ENCODE measurements at regions not wholly inside any gene's neighbourhood (a gene's known extent, or its start where the extent isn't known, plus 50 kb on each side); places are given as distances from the start of the nearest gene placed in this dataset.

DNA sequence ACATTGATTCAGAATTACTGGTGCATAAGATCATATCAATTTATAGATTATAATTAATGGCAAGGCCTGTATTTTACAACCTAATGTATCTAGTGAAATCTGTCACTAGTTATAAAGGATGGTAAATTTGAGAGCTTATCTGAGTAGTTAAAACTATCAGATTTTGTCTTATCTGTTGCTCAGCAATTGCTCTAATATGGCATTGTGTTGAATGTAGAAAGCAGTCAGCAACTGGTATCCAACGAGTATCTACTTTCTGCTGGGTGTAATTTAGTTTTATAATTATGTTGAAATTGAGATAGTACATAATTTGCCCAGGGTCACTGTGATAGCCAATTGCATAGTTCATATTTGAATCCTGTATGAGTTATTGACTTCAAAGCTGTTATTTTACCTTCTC is 1005.7 kb downstream of the CDH11 start:
- H3K27ac ChIP-seq: no peak overlapping the region
- peaks cover 6% of the 10 kb centered on the region for H3K9me3 ChIP-seq (ENCODE audit: severe bottlenecking)
- no peaks in the 10 kb centered on the region for H3K27me3 ChIP-seq (ENCODE audit: insufficient read depth, low read depth, severe bottlenecking)
- no peak for DNase-seq
- no peak overlapping the region for H3K4me3 ChIP-seq (ENCODE audit: low read depth, low read length)
- H3K36me3 ChIP-seq: no peaks in the 10 kb centered on the region
- no peak for TF ChIP-seq CTCF (IDR thresholded peaks at IDR 0.05; ENCODE audit: low read depth, low read length)

GRCh38 chr16:64109241-64109640 is 1012.6 kb downstream of the CDH11 start:
- no peaks in the 10 kb centered on the region for H3K9me3 ChIP-seq (ENCODE audit: severe bottlenecking)
- H3K27me3 ChIP-seq (ENCODE audit: insufficient read depth, low read depth, severe bottlenecking): no peaks in the 10 kb centered on the region
- H3K4me3 ChIP-seq (ENCODE audit: low read depth, low read length): no peak overlapping the region
- no peak for DNase-seq
- no peak overlapping the region for H3K27ac ChIP-seq
- H3K36me3 ChIP-seq: no peaks in the 10 kb centered on the region
- no peak for TF ChIP-seq CTCF (IDR thresholded peaks at IDR 0.05; ENCODE audit: low read depth, low read length)

- no peak for TF ChIP-seq CTCF (IDR thresholded peaks at IDR 0.05; ENCODE audit: low read depth, low read length)
- H3K36me3 ChIP-seq: no peaks in the 10 kb centered on the region
- no peaks in the 10 kb centered on the region for H3K27me3 ChIP-seq (ENCODE audit: insufficient read depth, low read depth, severe bottlenecking)
- no peak overlapping the region for H3K27ac ChIP-seq
- H3K4me3 ChIP-seq (ENCODE audit: low read depth, low read length): no peak overlapping the region
- no peak for DNase-seq
- no peaks in the 10 kb centered on the region for H3K9me3 ChIP-seq (ENCODE audit: severe bottlenecking)
These were observed 1019.2 kb downstream of the CDH11 start for GRCh38 chr16:64102654-64103053.

- Histone ChIP-seq H3K36me3 (no peaks in the 10 kb centered on the region), H3K4me3 (ENCODE audit: low read depth, low read length) (no peak overlapping the region), H3K9me3 (ENCODE audit: severe bottlenecking) (no peaks in the 10 kb centered on the region), H3K27me3 (ENCODE audit: insufficient read depth, low read depth, severe bottlenecking) (no peaks in the 10 kb centered on the region), H3K27ac (no peak overlapping the region)
- no peak for TF ChIP-seq CTCF (IDR thresholded peaks at IDR 0.05; ENCODE audit: low read depth, low read length)
- no peak for DNase-seq
These were observed 1023.4 kb downstream of the CDH11 start for GRCh38 chr16:64098451-64098850.

DNA sequence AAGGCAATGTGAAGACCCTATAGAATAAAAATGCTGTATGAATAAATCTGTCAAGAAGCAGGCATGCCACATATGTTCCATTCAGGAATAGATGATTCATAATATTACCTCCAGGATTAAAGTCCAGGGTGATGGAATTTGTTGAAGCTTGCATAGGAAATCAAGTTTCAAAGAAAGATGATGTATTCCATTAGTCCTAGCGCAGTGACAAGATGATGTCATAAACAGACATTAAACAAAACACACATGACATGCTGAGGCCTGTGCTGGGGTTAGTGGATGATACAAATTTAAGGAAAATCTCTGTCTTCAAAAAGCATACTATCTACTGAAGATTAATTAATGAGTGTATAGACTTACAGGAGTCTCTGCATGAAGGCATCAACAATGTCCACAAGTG is 1025.2 kb downstream of the CDH11 start:
- no peak overlapping the region for H3K27ac ChIP-seq
- H3K4me3 ChIP-seq (ENCODE audit: low read depth, low read length): no peak overlapping the region
- no peak for DNase-seq
- H3K27me3 ChIP-seq (ENCODE audit: insufficient read depth, low read depth, severe bottlenecking): no peaks in the 10 kb centered on the region
- H3K9me3 ChIP-seq (ENCODE audit: severe bottlenecking): no peaks in the 10 kb centered on the region
- TF ChIP-seq CTCF (IDR thresholded peaks at IDR 0.05; ENCODE audit: low read depth, low read length): no peak
- H3K36me3 ChIP-seq: no peaks in the 10 kb centered on the region

- no peaks in the 10 kb centered on the region for H3K36me3 ChIP-seq
- no peak for DNase-seq
- H3K9me3 ChIP-seq (ENCODE audit: severe bottlenecking): no peaks in the 10 kb centered on the region
- no peaks in the 10 kb centered on the region for H3K27me3 ChIP-seq (ENCODE audit: insufficient read depth, low read depth, severe bottlenecking)
- H3K27ac ChIP-seq: no peak overlapping the region
- H3K4me3 ChIP-seq (ENCODE audit: low read depth, low read length): no peak overlapping the region
- TF ChIP-seq CTCF (IDR thresholded peaks at IDR 0.05; ENCODE audit: low read depth, low read length): no peak
These were observed 1026.8 kb downstream of the CDH11 start for GRCh38 chr16:64094992-64095634.
